ENCODE measurements at regions not wholly inside any gene's neighbourhood (a gene's known extent, or its start where the extent isn't known, plus 50 kb on each side); places are given as distances from the start of the nearest gene placed in this dataset.

- no peak for TF ChIP-seq ARNTL (CRISPR knock-in tag; IDR thresholded peaks at IDR 0.05; ENCODE audit: borderline replicate concordance, low read depth)
- no peak for TF ChIP-seq ZNF565 (CRISPR knock-in tag; conservative IDR thresholded peaks at IDR 0.05; ENCODE audit: low read depth)
- TF ChIP-seq PPARA (CRISPR knock-in tag; IDR thresholded peaks at IDR 0.05; ENCODE audit: borderline replicate concordance) = no peak
- TF ChIP-seq PATZ1 (CRISPR knock-in tag; IDR thresholded peaks at IDR 0.05; ENCODE audit: borderline replicate concordance) = no peak
- no peak for TF ChIP-seq ZFP3 (CRISPR knock-in tag; IDR thresholded peaks at IDR 0.05)
- TF ChIP-seq TOX (CRISPR knock-in tag; IDR thresholded peaks at IDR 0.05; ENCODE audit: borderline replicate concordance) = no peak
- TF ChIP-seq POU6F1 (CRISPR knock-in tag; IDR thresholded peaks at IDR 0.05; ENCODE audit: borderline replicate concordance, low read depth) = no peak
- no peak for TF ChIP-seq TSHZ2 (CRISPR knock-in tag; IDR thresholded peaks at IDR 0.05)
- no peak for TF ChIP-seq ZNF70 (CRISPR knock-in tag; IDR thresholded peaks at IDR 0.05)
- TF ChIP-seq TCF4 (CRISPR knock-in tag; IDR thresholded peaks at IDR 0.05; ENCODE audit: borderline replicate concordance) = no peak
- no peak for TF ChIP-seq CREB5 (CRISPR knock-in tag; IDR thresholded peaks at IDR 0.05; ENCODE audit: low read depth)
These were observed 131.0 kb upstream of the SPRY4 start for GRCh38 chr5:142455856-142456255.

Data from SK-N-SH treated with all-trans-retinoic acid at 6 μM for 48 hours (cell line).